Stimulated activated CD4-positive, alpha-beta T cell treated with anti-CD3 and anti-CD28 coated beads, TNF-alpha, amount 100 ng/mL, for 24 hours (primary cell): ENCODE measurements at regions not wholly inside any gene's neighbourhood (a gene's known extent, or its start where the extent isn't known, plus 50 kb on each side); places are given as distances from the start of the nearest gene placed in this dataset.

Experiments used
- DNase-seq, 3 experiments: peaks; one replicate each; pipeline ENCODE4 v3.0.0-alpha.2; 2020; ENCODE audit warnings: low read depth in 3 of 3

DNA sequence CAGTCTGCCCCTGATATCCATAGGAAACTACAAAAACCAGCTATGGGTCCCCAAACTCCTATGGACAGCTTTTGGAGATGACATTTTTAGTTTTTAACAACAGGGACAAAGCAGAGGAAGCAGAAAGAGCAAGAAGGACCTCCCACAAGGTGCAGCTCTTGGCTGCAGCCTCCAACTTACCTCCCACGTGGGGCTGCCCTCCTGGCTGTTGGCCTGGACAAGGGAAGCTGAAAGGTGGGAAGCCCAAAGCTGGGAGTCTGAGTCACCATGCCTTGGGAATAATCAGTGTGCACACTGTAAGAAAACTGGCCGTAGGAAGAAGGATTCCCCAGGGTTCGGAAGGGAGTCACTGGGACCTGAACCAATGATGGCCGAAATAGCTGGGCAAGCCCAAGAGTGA, 51.8 kb upstream of the PAX1 start:
- no peak for DNase-seq

DNA sequence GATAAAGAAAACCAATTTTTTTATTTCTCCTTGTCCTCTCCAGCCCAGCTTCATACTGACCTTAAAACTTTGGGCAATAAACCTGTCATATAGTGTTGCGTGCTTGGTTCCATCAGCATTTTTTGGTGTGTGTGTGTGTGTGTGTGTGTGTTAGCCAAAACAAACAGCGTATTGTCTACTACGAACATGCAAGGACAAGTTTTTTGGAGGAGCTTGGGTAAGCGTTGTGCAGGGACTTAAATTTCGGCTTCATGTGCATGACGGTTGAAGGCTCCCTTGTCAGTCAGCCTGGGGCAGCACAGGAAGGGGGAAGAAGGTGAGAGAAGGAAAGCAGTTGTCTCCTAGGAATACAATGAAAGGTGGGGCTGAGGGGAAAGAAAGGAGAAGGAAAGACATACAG, 62.0 kb upstream of the PAX1 start:
- DNase-seq, result no peak

DNA sequence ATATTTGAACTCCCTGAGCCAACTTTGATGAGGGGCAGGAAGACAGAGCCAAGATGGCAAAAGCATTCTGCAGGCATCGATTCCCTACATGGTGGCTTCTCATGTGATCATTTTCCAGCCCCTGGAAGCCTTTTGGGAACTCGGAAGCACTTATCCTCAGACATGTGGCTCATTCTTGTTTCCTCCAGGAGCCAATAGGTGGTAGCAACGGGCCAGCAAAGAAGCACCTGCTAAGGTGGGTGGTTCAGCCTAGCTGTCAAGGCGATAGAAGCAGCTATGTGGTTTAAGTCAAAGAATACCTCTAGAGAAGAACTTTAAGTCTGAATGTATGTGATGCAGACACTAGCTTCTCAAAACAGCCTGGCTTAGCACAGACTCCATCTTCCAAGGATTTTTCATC, 64.9 kb upstream of the PAX1 start:
- DNase-seq, result no peak

DNA sequence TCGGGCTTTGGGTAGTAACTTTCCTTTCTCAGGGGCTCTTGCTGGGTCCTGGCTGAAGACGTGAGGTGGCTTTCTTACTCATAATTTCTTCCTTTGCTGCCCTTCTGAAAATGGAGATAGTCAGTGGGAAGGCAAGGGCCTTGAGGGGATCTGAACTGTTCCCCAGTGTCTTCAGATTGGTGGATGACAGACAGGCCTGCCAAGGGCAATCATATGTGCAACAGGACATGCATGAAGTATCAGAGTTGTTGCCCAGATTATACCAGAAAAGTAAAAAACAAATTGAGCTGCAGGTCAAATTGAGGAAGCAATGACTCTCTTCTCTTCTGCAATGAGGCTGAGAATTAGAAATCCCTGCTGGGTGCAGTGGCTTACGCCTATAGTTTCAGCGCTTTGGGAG, 71.6 kb upstream of the PAX1 start:
- DNase-seq, result no peak

DNA sequence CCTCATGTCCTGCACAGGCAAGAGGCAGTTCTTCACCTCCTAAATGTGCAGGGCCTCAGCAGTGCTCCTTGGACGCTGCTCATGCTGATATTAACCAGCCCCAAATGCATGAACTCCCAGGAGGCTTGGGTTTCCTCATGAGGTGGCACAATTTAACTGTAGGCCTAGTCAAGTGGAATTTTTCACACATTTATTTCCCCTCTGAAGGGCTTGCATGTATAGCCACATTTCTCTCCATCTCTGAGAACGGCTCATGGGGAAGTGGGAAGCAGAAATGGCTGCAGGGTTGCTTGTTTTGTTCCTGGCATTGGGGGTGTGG, 72.8 kb upstream of the PAX1 start:
- no peak for DNase-seq

DNA sequence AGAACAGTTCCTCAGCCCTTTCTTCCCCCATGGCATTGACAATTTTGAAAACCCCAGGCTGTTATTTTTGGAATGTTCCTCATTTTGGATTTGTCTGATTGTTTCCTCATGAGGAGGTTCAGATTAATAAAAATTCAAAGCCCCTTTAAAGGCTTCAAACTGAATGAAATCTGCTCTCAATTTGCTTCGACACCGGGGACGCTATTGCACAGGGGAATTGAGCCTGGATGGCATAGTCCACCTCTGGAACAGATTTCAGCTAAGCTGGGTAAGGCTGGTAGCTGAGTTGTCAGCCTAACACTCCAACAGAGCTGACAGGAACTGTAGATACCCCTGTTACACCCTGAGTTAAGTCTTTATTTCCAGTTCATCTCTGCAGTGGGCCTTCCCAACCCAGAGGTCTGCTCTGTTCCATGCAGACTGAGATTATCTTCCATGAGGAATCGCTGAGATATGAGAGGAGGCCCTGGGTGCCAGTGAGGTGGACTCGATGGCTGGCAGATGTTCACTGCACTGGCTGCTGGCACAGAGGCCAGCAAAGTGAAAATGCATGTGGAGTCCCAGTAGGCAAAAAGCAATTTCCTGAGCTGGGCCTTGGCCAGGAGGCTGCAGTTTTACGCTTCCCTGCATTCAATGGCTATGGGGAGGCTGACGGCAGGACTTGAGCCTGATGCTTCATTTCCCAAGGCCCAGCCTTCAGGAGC, 73.3 kb upstream of the PAX1 start:
- DNase-seq, result no peak

DNA sequence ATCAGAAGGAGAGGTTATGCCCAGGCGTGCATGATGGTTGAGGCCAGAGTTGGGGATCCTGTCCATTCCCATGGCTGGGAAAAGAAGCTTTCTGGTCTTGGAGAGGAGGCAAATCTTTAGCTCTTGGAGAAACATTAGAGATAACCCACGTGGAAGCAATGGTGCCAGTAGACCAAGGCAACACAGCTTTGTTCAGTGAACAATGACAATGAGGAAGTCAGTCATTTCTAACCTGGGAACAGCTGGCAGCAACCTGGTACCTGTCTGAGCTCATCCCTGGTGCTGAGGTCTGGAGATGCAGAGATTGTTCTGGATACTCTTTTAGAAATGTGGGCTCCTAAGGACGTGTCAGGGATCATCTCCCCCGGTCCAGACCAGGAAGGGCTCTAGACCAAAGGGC, 76.7 kb upstream of the PAX1 start:
- DNase-seq, result no peak

DNA sequence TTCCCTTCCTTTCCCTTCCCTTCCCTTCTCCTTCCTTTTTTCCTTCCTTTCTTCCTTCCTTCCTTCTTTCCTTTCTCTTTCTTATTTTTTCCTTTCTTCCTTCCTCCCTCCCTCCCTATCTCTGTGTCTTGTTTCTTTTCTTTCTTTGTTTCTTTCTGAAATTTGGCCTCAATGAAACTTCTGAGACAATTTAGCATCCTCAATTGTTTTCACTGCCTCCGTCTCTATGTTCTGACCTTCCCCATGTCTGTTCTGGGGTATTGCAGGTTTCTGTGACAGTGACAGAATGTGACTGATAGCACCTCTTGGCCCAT, 81.7 kb upstream of the PAX1 start:
- DNase-seq, result no peak

DNA sequence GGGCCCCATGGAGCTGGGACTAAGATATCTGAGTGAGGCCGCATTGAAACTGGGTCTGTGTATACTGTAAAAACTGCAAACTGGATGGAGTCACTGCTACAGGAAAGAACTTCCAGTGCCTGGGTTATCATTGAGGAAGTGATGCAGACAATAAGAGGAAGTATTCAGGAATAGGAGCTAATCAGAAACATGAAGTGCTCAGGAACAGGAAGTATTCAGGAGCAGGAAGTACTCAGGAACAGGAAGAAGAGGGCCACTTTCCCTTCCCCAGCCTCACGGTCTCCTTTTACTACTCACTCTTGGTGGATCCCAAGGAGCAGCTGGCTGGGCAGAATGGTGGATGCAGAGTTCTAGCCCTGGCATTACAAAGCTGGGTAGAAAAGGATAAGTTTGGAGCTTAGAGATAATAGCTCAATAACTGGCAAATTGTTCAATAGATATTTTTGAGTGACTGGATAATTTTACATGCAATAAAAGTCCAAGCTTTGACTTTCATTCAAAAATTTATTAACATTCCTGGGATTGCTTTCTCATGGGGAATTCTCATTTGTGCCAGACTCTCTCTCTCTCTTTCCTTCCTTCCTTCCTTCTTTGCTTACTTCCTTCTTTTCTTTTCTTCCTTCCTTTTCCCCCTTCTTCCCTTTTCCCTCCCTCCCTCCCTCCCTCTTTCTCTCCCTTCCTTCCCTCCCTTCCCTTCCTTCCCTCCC, 82.2 kb upstream of the PAX1 start:
- DNase-seq, result no peak

DNA sequence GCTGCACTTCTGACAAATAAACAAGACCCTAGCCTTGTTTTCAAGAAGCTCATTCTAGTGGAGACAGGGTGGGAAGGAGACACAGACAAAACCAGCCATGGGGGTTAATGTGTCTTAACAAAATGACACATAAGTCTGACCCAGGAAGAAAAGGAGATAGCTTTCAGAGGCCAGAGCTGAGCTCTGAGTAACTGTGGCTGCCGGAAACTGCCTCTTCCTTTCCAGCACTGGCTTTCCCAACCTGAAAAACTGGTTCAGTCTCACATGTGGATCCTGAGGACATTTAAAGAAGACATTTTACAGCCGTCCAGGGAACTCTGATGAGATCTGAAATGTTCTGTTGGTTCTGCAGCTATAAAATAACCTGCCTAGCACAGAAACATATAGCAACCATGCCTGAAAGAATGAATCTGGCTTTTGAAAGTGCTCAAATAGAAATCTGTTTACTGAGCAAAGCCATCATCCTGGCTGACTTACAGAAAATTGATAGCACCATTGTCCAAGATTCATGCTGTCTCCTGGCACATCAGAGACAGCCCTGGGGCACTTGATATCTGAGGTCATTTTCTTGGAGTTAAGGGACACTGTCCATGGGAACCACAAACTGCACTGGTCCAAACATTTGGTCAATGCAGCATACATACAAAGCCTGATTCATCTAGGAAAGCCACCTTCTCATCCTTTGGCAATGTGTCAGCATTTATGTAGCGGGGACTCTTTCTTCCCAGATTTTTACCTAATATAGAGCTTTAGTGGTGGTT, 83.2 kb upstream of the PAX1 start:
- no peak for DNase-seq

DNA sequence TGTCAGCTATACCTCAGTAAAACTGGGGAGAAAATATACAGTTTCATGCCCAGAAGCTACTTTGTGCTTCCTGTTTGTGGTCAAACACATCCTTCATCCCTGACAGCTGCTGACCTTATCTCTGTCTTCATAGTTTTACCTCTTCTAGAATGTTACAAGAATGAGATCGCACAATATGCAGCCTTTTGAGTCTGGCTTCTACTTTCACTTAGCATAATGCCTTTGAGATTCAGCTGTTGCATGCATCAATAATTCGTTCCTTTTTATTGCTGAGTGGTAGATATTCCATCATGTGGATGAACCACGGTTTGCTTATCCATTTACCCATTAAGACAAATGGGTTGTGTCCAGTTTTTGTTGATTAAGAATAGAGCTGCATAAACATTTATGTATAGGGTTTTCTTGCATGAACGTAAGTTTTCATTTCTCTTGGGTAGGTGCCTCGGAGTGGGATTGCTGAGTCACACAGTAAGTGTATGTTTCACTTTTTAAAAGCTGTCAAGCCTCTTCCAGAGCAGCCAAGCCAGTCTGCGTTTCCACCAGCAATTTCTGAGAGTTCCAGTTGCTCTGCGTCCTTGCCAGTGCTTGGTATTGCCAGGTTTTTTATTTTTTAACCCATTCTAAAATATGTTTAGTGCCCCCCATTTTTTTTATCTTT, 86.6 kb upstream of the PAX1 start:
- no peak for DNase-seq

DNA sequence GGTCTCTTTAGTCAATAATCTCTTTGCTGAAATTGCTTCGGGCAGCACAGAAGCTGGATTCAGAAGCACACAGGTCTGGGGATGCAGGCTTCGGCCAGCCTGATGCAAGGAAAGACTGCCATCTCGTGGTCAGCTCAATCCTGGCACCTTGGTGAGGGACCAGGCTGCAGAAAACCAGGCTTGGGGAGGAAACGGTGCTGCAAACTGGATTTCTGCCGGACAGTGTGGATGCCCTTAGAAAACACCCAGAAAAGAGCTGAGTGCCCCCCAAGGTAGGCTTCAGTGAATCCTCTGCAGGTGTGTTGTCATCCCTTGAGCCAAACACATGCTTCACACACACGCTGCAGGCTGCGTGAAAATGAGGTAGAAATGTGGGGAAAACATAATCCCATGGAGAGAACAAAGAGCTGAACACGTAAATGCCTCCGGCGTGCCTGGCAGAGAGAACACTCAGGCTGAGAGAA, 89.8 kb upstream of the PAX1 start:
- peak; percentile 6 to 50 (median 17) for DNase-seq

DNA sequence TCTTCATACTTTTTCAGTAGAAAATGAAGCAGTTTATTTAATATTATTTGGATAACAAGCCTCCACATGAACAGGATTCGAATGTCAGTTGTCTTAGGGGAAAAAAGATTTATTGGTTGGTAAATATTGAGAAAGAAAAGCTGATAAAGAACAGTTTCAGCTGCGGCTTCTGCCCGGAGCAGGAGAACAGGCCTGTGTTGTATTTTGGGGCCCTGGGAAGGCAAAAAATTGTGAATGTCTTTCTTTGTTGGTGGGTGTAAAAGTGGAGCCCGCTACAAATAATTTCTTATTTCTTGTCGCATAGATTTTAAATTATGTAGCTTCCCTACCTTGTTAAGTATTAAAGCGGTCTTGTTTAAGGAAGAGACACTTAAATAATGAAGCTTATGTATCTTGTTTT, 90.5 kb upstream of the PAX1 start:
- DNase-seq, result no peak

DNA sequence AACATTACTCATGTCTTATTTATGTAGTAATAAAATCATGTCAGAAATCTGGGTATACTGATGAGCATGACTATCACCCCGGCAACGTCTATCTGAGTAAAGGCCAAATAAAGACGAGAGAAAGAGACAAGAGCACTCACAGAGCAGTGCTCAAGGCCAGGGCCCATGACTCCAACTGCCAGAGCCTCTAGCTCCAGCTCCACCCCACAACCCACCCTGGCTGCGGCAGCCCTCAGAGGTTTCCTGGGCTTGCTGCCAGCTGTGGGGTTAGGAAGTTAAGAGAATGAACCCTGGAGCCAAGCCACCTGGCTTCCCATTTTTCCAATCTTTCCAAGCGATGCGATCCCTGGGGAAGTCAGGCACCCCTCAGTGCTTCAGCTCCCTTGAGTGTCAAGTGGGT, 92.0 kb upstream of the PAX1 start:
- no peak for DNase-seq

DNA sequence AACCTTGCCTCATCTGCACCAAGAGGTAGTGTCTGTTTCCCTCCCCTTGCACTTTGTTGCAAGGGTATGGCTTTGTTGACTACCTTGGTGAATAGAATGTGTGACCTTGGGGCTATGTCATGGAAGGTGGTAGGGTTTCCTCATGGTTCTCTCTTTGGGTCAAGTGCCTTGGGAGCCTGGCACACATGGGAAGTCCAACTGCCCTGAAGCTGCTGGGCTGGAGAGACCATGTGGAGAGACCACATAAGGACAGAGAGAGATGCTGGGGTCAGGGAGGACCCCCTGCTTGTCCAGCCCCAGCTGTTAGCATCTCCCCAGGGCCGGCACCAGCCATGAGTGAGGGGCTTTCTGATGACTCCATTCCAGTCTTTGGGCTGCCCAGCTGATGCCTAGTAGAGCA, 95.5 kb upstream of the PAX1 start:
- DNase-seq, result no peak

DNA sequence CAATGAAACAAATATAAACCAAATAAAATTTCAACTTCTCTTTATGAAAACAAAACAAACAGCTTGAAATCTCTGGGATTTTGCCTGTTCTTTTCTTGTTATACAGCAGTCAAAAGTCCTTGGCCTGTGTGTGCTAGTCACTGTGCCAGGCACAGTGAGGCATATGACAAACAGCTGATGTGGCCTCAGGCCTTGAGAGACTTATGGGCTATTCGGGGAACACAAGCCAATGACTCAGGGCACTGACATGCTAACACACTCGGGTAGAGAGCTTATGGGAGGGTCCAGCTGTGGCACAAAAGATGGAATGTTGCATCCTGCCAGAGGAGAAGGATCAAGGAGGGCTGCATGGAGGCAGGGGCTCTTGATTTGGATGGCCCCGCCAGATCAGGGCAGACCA, 95.4 kb upstream of the NKX2-2 start:
- no peak for DNase-seq

DNA sequence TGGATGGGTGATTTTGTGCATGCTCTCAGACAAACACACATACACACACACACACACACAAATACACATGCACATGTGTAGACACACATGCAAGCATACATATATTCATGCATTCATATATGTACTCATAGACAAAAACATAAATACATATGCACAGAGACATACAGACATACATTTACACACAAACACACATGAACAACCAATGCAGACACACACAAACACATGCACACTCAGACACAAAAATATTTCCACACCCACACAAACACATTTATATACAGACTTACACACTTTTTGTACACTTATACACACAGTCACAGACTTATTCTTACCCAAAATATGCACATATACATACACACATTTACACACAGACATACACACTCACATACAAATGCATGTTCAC, 94.9 kb upstream of the NKX2-2 start:
- no peak for DNase-seq

DNA sequence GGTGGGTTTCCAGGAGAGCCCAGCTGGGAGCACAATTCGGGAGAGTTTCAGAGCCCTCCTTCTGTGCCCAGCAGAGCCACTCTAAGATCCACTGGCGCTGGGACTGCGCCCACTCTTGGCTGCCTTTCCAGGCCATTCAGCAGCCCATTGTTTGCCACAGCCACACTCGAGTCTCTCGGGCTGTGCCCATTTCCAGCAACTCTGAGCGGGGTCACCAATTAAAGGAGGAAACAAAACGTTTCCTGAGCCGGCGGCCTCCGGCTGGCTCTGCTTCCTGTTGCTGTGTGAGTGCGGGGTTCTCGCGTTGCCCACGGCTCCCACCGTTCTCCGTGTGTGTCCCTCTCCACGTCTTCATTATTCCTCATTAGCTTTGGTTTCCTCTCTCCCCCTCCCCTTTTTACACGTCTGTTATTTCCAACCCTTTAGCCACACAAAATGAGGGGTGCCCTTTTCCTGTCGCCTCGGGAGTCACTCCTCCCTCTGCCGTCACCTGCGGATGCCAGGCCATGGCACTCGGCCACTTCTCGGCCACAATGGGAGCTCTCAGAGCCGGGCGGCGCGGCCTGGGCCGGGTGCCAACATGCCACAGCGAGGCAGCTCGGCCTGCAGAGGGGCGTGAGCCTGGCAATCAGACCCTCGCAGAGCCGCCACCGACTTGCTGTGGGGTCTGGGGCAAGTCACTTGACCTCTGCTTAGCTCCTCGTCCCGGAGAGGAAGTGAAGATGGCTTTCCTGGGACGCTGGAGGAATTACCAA, 94.3 kb upstream of the NKX2-2 start:
- no peak for DNase-seq

DNA sequence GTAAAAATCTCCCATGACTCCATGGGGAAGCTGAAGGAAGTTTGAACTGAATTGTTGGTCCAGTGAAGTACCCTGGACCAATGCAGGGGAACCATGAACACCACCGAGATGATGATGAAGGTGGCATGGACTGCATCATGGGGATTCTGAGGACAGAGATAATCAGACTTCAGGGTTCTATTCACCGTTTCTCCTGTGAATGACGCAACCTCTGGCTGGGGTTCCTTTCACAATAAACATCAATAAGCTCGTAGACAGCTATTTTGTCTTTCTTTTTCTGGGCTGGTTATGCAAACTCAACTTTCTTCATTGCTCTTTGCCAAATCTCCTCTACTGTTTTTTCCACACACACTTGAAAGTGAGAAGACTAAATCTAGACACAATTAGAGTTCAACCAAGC, 87.9 kb upstream of the NKX2-2 start:
- no peak for DNase-seq

DNA sequence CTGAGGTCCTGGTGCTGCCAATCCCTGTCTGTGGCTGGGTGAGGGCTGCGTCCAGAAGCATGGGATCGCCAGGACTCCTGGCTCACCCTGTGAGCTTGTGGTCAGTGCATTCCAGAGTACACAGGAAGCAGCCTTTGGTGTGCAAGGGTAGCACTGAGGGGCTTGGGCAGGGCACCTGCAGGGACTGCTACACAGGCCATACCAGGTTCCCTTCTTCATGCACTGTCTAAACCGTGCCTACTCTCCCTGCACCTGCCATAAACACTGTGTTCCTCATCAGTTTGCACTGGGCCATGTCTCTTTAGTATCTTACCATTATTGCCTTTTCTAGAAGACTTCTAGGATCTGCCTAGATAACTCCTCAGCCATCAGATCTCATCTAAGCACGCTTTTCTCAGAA, 72.8 kb upstream of the NKX2-2 start:
- no peak for DNase-seq

DNA sequence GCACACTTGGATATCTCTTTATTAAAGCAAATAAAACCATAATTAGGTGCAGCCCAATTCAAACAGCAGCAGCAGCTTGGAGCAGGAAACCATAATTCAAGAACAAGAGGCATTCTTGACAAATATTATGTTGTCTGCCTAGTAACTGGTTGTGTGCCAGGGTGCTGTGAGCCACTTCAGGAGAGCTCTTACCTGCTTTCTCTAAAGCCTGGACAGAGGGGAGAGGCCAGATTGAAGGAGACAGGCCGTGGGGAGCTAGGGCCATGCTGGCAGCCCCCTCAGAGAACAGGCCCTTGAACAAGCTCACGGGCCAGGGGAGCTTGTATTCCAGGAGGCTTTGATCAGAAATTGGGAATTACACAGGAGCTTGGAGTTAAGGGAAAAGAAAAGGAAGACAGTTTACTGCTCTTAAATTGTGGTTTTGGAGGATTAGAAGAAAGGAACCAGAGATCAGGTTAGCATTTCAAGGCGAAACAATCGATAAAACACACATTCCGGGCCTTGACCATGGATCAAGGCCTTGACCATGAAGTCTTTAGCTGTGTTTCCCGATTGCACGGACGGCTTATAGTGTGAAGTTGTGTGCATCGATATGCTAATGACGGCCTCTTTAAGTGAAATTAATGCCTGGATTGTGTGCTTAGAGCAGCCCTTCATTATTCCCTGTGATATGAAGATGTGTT, 69.8 kb upstream of the NKX2-2 start:
- DNase-seq, result no peak
